Brain microvascular endothelial cell (primary cell): ENCODE measurements at regions not wholly inside any gene's neighbourhood (a gene's known extent, or its start where the extent isn't known, plus 50 kb on each side); places are given as distances from the start of the nearest gene placed in this dataset.

Experiments
- DNase-seq: peaks from one replicate; pipeline ENCODE4 v3.0.0-alpha.2; 2020
- H3K27ac ChIP-seq: fragments of 250-450 bp; sonication (Bioruptor Pico); 2 replicates; pipeline ENCODE4 v1.5.1; 2020; ENCODE audit warnings: mild to moderate bottlenecking, moderate library complexity
- H3K27me3 ChIP-seq: fragments of 250-450 bp; sonication (Bioruptor Pico); replicated peaks from 2 replicates; pipeline ENCODE4 v1.5.1; 2020; ENCODE audit warnings: mild to moderate bottlenecking
- H3K36me3 ChIP-seq: fragments of 250-450 bp; sonication (Bioruptor Pico); replicated peaks from 2 replicates; pipeline ENCODE4 v1.5.1; 2020; ENCODE audit warnings: mild to moderate bottlenecking
- H3K4me3 ChIP-seq: 2 replicates; pipeline ENCODE4 v1.5.1; 2011; ENCODE audit warnings: low read depth, mild to moderate bottlenecking, control low read depth, low read length, moderate library complexity
- CTCF ChIP-seq: IDR thresholded peaks from 2 replicates; pipeline ENCODE4 v1.5.1; 2011; ENCODE audit warnings: low read depth, mild to moderate bottlenecking, moderate library complexity, low read length, control low read depth, inconsistent platforms; ENCODE audit errors: missing control alignments
- in situ Hi-C: cut with HindIII; loops from 2 replicates; pipeline ENCODE4 v1.10.0; 2017; ENCODE audit warnings: low sequenced_read_pairs, low pct_ligation_motif_present

- no peak for DNase-seq
- in situ Hi-C loops, result no loop called here
- H3K36me3 ChIP-seq, result no peaks in the 10 kb centered on the region
- no peak overlapping the region for H3K4me3 ChIP-seq
- H3K27ac ChIP-seq, result no peak overlapping the region
- H3K27me3 ChIP-seq, result no peaks in the 10 kb centered on the region
- no peak for TF ChIP-seq CTCF
Measured at GRCh38 chr6:10276106-10276505, 138.8 kb downstream of the TFAP2A start.

GRCh38 chr6:10272591-10272990, 142.3 kb downstream of the TFAP2A start:
- no peak for DNase-seq
- in situ Hi-C loops, result no loop called here
- no peak for TF ChIP-seq CTCF
- Histone ChIP-seq H3K4me3 (no peak overlapping the region), H3K27ac (no peak overlapping the region), H3K36me3 (no peaks in the 10 kb centered on the region), H3K27me3 (no peaks in the 10 kb centered on the region)

- H3K36me3 ChIP-seq, result no peaks in the 10 kb centered on the region
- DNase-seq, result no peak
- in situ Hi-C loops, result no loop called here
- no peak overlapping the region for H3K27ac ChIP-seq
- no peaks in the 10 kb centered on the region for H3K27me3 ChIP-seq
- no peak for TF ChIP-seq CTCF
- no peak overlapping the region for H3K4me3 ChIP-seq
Measured at GRCh38 chr6:10271982-10272381, 142.9 kb downstream of the TFAP2A start.

GRCh38 chr6:10269814-10270472, 144.9 kb downstream of the TFAP2A start:
- Histone ChIP-seq H3K27ac (no peak overlapping the region), H3K4me3 (no peak overlapping the region), H3K27me3 (no peaks in the 10 kb centered on the region), H3K36me3 (no peaks in the 10 kb centered on the region)
- TF ChIP-seq CTCF, result no peak
- no peak for DNase-seq
- in situ Hi-C loops, result no loop called here

GRCh38 chr6:10268611-10269310, 146.1 kb downstream of the TFAP2A start:
- no peak for TF ChIP-seq CTCF
- no peak overlapping the region for H3K27ac ChIP-seq
- H3K27me3 ChIP-seq, result no peaks in the 10 kb centered on the region
- in situ Hi-C loops, result no loop called here
- H3K4me3 ChIP-seq, result no peak overlapping the region
- no peaks in the 10 kb centered on the region for H3K36me3 ChIP-seq
- no peak for DNase-seq
